ENCODE measurements at regions not wholly inside any gene's neighbourhood (a gene's known extent, or its start where the extent isn't known, plus 50 kb on each side); places are given as distances from the start of the nearest gene placed in this dataset.

DNA sequence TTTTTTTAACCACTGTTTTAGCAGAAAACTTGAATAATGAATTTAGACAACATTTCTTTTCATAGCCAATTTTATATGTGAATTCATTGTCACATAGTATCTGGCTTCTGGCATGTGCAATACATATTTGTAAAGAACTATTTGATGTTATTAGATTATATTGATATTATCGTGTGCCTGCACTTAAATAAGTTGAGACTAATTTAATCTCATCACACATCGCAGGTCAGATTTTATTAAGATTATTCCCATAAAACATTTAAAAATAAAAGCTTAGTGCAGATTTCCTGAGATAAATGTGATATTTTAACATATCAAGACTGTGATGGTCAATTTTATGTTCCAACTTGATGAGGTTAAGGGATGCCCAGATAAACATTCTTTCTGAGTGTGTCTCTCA is 1565.3 kb upstream of the LRRTM3 start:
- H3K27ac ChIP-seq, result no peak overlapping the region
- TF ChIP-seq CTCF (conservative IDR thresholded peaks at IDR 0.05), result no peak

- no peak for TF ChIP-seq CTCF (conservative IDR thresholded peaks at IDR 0.05)
- no peak overlapping the region for H3K27ac ChIP-seq
Observed at GRCh38 chr10:65365878-65366277, 1560.0 kb upstream of the LRRTM3 start.

DNA sequence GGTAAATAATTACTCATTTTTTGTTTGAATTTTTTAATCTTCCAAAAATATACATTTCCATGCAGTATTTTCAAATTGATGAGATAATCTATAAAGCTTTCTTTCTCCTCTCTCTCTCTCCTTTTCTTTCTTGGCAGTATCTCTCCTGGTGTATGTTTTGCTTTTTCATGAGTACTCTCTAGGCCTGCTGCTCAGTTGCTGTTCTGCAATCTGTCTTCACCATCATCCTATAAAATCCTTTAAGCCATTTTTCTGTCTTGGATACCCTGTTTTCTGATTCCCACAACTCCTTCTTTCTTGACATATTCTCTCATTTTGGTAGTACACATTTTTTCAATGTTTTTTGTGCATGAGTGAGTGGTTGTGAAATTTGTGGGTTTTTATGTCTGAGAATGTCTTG is 1558.1 kb upstream of the LRRTM3 start:
- H3K27ac ChIP-seq, result no peak overlapping the region
- TF ChIP-seq CTCF (conservative IDR thresholded peaks at IDR 0.05), result no peak

- no peak for TF ChIP-seq CTCF (conservative IDR thresholded peaks at IDR 0.05)
- H3K27ac ChIP-seq, result no peak overlapping the region
Observed at GRCh38 chr10:65375528-65375927, 1550.3 kb upstream of the LRRTM3 start.

DNA sequence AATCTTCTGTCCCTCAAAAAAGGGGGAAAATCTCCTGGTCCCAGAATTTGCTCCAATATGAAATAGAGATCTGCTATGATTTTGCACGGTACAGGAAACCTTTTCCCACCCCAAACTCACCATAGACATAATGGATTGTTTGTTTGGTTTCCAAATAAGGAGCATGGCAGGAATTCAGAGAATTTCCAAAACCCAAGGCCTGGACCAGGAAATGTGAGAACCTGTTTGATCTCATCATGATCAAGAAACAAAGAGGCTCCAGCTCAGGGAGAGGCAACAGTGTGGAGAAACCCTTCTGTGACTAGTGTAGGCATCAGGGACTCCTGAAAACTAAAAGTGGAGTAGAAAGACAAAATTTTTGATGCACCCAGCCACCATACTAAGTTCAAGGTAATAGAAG is 1548.1 kb upstream of the LRRTM3 start:
- H3K27ac ChIP-seq, result no peak overlapping the region
- TF ChIP-seq CTCF (conservative IDR thresholded peaks at IDR 0.05), result no peak

- no peak overlapping the region for H3K27ac ChIP-seq
- TF ChIP-seq CTCF (conservative IDR thresholded peaks at IDR 0.05), result no peak
Observed at GRCh38 chr10:65394502-65395297, 1531.1 kb upstream of the LRRTM3 start.

DNA sequence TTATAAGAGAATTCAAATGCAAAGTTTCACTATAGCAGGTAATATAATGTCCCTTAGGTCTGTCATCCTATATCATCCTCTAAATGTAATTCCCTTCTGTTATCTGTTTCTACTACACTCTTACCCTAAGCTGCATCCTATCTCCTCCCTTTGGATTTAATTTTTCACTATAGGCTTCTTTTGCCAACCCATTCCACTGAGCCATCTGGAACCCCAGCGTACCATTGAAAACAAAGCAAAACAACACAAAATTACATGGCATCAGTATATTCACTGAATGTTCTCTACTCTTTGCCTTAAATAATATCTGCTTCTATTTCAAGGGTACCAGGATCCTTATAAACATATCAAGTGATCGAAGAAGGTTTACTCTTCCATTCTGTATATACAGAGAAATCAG is 1530.2 kb upstream of the LRRTM3 start:
- no peak overlapping the region for H3K27ac ChIP-seq
- TF ChIP-seq CTCF (conservative IDR thresholded peaks at IDR 0.05), result no peak
